ENCODE measurements at regions not wholly inside any gene's neighbourhood (a gene's known extent, or its start where the extent isn't known, plus 50 kb on each side); places are given as distances from the start of the nearest gene placed in this dataset.

DNA sequence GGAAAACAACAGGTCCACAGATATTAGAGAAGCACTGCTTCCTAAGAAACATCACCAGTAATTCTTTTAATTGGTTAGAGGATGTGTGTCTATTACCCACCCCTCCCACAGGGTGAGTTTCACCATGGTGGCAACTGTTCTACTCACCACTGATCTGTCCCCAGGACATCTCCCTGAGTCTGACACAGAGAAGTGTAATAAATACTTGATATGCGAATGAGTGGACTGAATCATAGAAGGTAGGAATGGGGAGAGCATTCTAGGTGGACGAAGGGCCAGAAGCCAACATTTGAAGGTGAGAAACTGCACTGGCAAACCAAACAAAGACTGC is 452.7 kb upstream of the PROK2 start:
- H3K4me1 Mint-ChIP-seq, result no peaks in the 10 kb centered on the region
- ATAC-seq, result no peak
- intact Hi-C loops (cut with micrococcal nuclease), result no loop called here

DNA sequence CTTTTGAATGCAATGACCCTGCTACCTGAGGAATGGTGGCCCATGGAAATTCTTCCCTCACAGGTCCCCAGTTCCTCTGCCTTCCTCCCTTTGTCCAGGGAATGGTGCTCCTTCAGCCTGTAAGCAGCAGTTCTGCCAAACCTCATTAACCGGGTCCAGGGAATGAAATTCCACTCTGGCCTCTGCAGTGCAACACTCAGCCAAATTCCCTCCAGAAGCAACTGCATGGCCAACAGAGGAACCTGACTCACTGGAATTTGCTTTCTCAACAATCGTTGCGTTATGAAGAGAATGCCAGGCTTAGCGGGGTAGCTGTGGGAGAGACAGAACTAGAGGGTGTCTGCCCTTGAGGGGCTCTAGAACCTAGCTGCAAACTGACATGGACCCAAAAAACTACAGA is 449.4 kb upstream of the PROK2 start:
- Mint-ChIP-seq H3K9me3 (no peaks in the 10 kb centered on the region), H3K27ac (no peak overlapping the region), H3K36me3 (no peaks in the 10 kb centered on the region), H3K4me3 (no peak overlapping the region), H3K4me1 (no peaks in the 10 kb centered on the region), H3K27me3 (ENCODE audit: low read depth in 2 of 2) (peaks cover 0 to 6% of the 10 kb centered on the region in 2 donors)
- intact Hi-C loops (cut with micrococcal nuclease), result no loop called here
- WGBS (ENCODE audit: insufficient coverage), result 95% methylated on average over 4 of the region's 4 CpGs
- ATAC-seq, result no peak
- DNase-seq, result no peak
- Histone ChIP-seq H3K36me3 (ENCODE audit: control insufficient read depth, insufficient read depth, low read length) (no peaks in the 10 kb centered on the region), H3K27ac (ENCODE audit: low read length) (no peak overlapping the region), H3K27me3 (ENCODE audit: control insufficient read depth, insufficient read depth, low read length) (no peaks in the 10 kb centered on the region), H3K9me3 (ENCODE audit: control insufficient read depth, insufficient read depth, low read length) (no peaks in the 10 kb centered on the region), H3K4me3 (ENCODE audit: low read length) (no peak overlapping the region), H3K4me1 (ENCODE audit: control insufficient read depth, insufficient read depth, low read length) (no peaks in the 10 kb centered on the region)
- TF ChIP-seq CTCF (IDR thresholded peaks at IDR 0.05), result no peak

More for the DNA sequence above, 452.7 kb upstream of the PROK2 start:
- Mint-ChIP-seq H3K36me3 (no peaks in the 10 kb centered on the region), H3K9me3 (no peaks in the 10 kb centered on the region), H3K27ac (no peak overlapping the region), H3K4me3 (no peak overlapping the region), H3K27me3 (ENCODE audit: low read depth in 2 of 2) (peaks cover 0 to 9% of the 10 kb centered on the region in 2 donors)
- no peaks in the 10 kb centered on the region for H3K36me3 ChIP-seq (ENCODE audit: control insufficient read depth, insufficient read depth, low read length)
- 84% methylated on average over 2 of the region's 2 CpGs for WGBS (ENCODE audit: insufficient coverage)
- no peak overlapping the region for H3K4me3 ChIP-seq (ENCODE audit: low read length)
- H3K4me1 ChIP-seq (ENCODE audit: control insufficient read depth, insufficient read depth, low read length), result no peaks in the 10 kb centered on the region
- no peaks in the 10 kb centered on the region for H3K27me3 ChIP-seq (ENCODE audit: control insufficient read depth, insufficient read depth, low read length)
- no peak for DNase-seq
- H3K27ac ChIP-seq (ENCODE audit: low read length), result no peak overlapping the region
- no peak for TF ChIP-seq CTCF (IDR thresholded peaks at IDR 0.05)
- H3K9me3 ChIP-seq (ENCODE audit: control insufficient read depth, insufficient read depth, low read length), result no peaks in the 10 kb centered on the region

GRCh38 chr3:72233571-72233970 is 448.6 kb upstream of the PROK2 start:
- DNase-seq (no peak), ATAC-seq (no peak)
- Histone ChIP-seq H3K4me3 (ENCODE audit: low read length) (no peak overlapping the region), H3K9me3 (ENCODE audit: control insufficient read depth, insufficient read depth, low read length) (no peaks in the 10 kb centered on the region), H3K36me3 (ENCODE audit: control insufficient read depth, insufficient read depth, low read length) (no peaks in the 10 kb centered on the region), H3K27ac (ENCODE audit: low read length) (no peak overlapping the region), H3K27me3 (ENCODE audit: control insufficient read depth, insufficient read depth, low read length) (no peaks in the 10 kb centered on the region), H3K4me1 (ENCODE audit: control insufficient read depth, insufficient read depth, low read length) (no peaks in the 10 kb centered on the region)
- Mint-ChIP-seq H3K27me3 (ENCODE audit: low read depth in 2 of 2) (peaks cover 0 to 6% of the 10 kb centered on the region in 2 donors), H3K4me1 (no peaks in the 10 kb centered on the region), H3K27ac (no peak overlapping the region), H3K36me3 (no peaks in the 10 kb centered on the region), H3K4me3 (no peak overlapping the region), H3K9me3 (no peaks in the 10 kb centered on the region)
- intact Hi-C loops (cut with micrococcal nuclease), result no loop called here
- no peak for TF ChIP-seq CTCF (IDR thresholded peaks at IDR 0.05)
- WGBS (ENCODE audit: insufficient coverage), result 76% methylated on average over 2 of the region's 2 CpGs

GRCh38 chr3:72232777-72233176 is 447.8 kb upstream of the PROK2 start:
- Mint-ChIP-seq H3K27ac (no peak overlapping the region), H3K4me3 (no peak overlapping the region), H3K4me1 (no peaks in the 10 kb centered on the region), H3K9me3 (no peaks in the 10 kb centered on the region), H3K27me3 (ENCODE audit: low read depth in 2 of 2) (peaks cover 5 to 6% of the 10 kb centered on the region in 2 donors), H3K36me3 (no peaks in the 10 kb centered on the region)
- Histone ChIP-seq H3K4me1 (ENCODE audit: control insufficient read depth, insufficient read depth, low read length) (no peaks in the 10 kb centered on the region), H3K36me3 (ENCODE audit: control insufficient read depth, insufficient read depth, low read length) (no peaks in the 10 kb centered on the region), H3K27me3 (ENCODE audit: control insufficient read depth, insufficient read depth, low read length) (no peaks in the 10 kb centered on the region), H3K4me3 (ENCODE audit: low read length) (no peak overlapping the region), H3K9me3 (ENCODE audit: control insufficient read depth, insufficient read depth, low read length) (no peaks in the 10 kb centered on the region), H3K27ac (ENCODE audit: low read length) (no peak overlapping the region)
- DNase-seq (no peak), ATAC-seq (no peak)
- no peak for TF ChIP-seq CTCF (IDR thresholded peaks at IDR 0.05)
- WGBS (ENCODE audit: insufficient coverage), result 67% methylated on average over 6 of the region's 6 CpGs
- intact Hi-C loops (cut with micrococcal nuclease), result no loop called here
